ENCODE measurements at regions not wholly inside any gene's neighbourhood (a gene's known extent, or its start where the extent isn't known, plus 50 kb on each side); places are given as distances from the start of the nearest gene placed in this dataset.

GRCh38 chr7:45252857-45253256 is 95.3 kb downstream of the RAMP3 start:
- H3K9ac ChIP-seq = no peak overlapping the region
- H4K20me1 ChIP-seq (ENCODE audit: low read depth) = no peaks in the 10 kb centered on the region
- no peaks in the 10 kb centered on the region for H3K79me2 ChIP-seq (ENCODE audit: low read depth)
- H3K27ac ChIP-seq = no peak overlapping the region
- no peaks in the 10 kb centered on the region for H3K36me3 ChIP-seq
- no peaks in the 10 kb centered on the region for H3K4me1 ChIP-seq
- H3K27ac Mint-ChIP-seq = no peak overlapping the region
- H3K4me3 ChIP-seq = no peak overlapping the region
- H3K4me1 Mint-ChIP-seq = peaks cover 2% of the 10 kb centered on the region
- H3F3A ChIP-seq (ENCODE audit: low read depth) = no peaks in the 10 kb centered on the region
- H3K4me2 ChIP-seq = no peak overlapping the region
- H3K36me3 Mint-ChIP-seq = no peaks in the 10 kb centered on the region
- H3K4me3 Mint-ChIP-seq = no peak overlapping the region
- H3K27me3 Mint-ChIP-seq (ENCODE audit: insufficient read depth, low read depth) = peaks cover 6% of the 10 kb centered on the region
- H3K27me3 ChIP-seq = peaks cover 9% of the 10 kb centered on the region
- no peak for DNase-seq (ENCODE audit: low spot score)
- no peak overlapping the region for H2AFZ ChIP-seq (replicated peaks)
- TF ChIP-seq EZH2 (IDR thresholded peaks at IDR 0.05) (no peak), EZH2phosphoT487 (IDR thresholded peaks at IDR 0.05) (no peak)
- TF ChIP-seq, protein P1, sequence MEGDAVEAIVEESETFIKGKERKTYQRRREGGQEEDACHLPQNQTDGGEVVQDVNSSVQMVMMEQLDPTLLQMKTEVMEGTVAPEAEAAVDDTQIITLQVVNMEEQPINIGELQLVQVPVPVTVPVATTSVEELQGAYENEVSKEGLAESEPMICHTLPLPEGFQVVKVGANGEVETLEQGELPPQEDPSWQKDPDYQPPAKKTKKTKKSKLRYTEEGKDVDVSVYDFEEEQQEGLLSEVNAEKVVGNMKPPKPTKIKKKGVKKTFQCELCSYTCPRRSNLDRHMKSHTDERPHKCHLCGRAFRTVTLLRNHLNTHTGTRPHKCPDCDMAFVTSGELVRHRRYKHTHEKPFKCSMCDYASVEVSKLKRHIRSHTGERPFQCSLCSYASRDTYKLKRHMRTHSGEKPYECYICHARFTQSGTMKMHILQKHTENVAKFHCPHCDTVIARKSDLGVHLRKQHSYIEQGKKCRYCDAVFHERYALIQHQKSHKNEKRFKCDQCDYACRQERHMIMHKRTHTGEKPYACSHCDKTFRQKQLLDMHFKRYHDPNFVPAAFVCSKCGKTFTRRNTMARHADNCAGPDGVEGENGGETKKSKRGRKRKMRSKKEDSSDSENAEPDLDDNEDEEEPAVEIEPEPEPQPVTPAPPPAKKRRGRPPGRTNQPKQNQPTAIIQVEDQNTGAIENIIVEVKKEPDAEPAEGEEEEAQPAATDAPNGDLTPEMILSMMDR (IDR thresholded peaks at IDR 0.05) = no peak
- H3K9me3 ChIP-seq (ENCODE audit: low read depth) = no peaks in the 10 kb centered on the region
- H3K9me3 Mint-ChIP-seq = peaks cover 2% of the 10 kb centered on the region

- Histone ChIP-seq H3K27ac (no peak overlapping the region), H3K79me2 (ENCODE audit: low read depth) (no peaks in the 10 kb centered on the region), H4K20me1 (ENCODE audit: low read depth) (no peaks in the 10 kb centered on the region), H3K4me3 (no peak overlapping the region), H3K9me3 (ENCODE audit: low read depth) (no peaks in the 10 kb centered on the region), H3F3A (ENCODE audit: low read depth) (no peaks in the 10 kb centered on the region), H3K36me3 (no peaks in the 10 kb centered on the region), H2AFZ (replicated peaks) (no peak overlapping the region), H3K9ac (no peak overlapping the region), H3K4me1 (no peaks in the 10 kb centered on the region), H3K4me2 (no peak overlapping the region), H3K27me3 (peaks cover 6% of the 10 kb centered on the region)
- Mint-ChIP-seq H3K4me3 (no peak overlapping the region), H3K9me3 (peaks cover 2% of the 10 kb centered on the region), H3K27ac (no peak overlapping the region), H3K27me3 (ENCODE audit: insufficient read depth, low read depth) (peaks cover 6% of the 10 kb centered on the region), H3K4me1 (peaks cover 6% of the 10 kb centered on the region), H3K36me3 (no peaks in the 10 kb centered on the region)
- DNase-seq (ENCODE audit: low spot score) = no peak
- TF ChIP-seq, protein P1 (IDR thresholded peaks at IDR 0.05) = no peak
- TF ChIP-seq EZH2phosphoT487 (IDR thresholded peaks at IDR 0.05) (no peak), EZH2 (IDR thresholded peaks at IDR 0.05) (no peak)
Observed at GRCh38 chr7:45253368-45253767, 95.8 kb downstream of the RAMP3 start.

GRCh38 chr7:45255187-45255586 is 97.6 kb downstream of the RAMP3 start:
- TF ChIP-seq EZH2phosphoT487 (IDR thresholded peaks at IDR 0.05) = no peak
- no peak for TF ChIP-seq EZH2 (IDR thresholded peaks at IDR 0.05)
- TF ChIP-seq, protein P1 (IDR thresholded peaks at IDR 0.05) = no peak
- Mint-ChIP-seq H3K9me3 (peaks cover 2% of the 10 kb centered on the region), H3K4me1 (peaks cover 6% of the 10 kb centered on the region), H3K4me3 (no peak overlapping the region), H3K27ac (no peak overlapping the region), H3K36me3 (no peaks in the 10 kb centered on the region), H3K27me3 (ENCODE audit: insufficient read depth, low read depth) (peaks cover 10% of the 10 kb centered on the region)
- Histone ChIP-seq H3K79me2 (ENCODE audit: low read depth) (no peaks in the 10 kb centered on the region), H3K9me3 (ENCODE audit: low read depth) (no peaks in the 10 kb centered on the region), H3K36me3 (no peaks in the 10 kb centered on the region), H3K4me3 (no peak overlapping the region), H3K9ac (no peak overlapping the region), H3K27me3 (peaks cover 9% of the 10 kb centered on the region), H3K4me2 (no peak overlapping the region), H3K4me1 (no peaks in the 10 kb centered on the region), H4K20me1 (ENCODE audit: low read depth) (no peaks in the 10 kb centered on the region), H3F3A (ENCODE audit: low read depth) (no peaks in the 10 kb centered on the region), H2AFZ (replicated peaks) (no peak overlapping the region), H3K27ac (no peak overlapping the region)
- DNase-seq (ENCODE audit: low spot score) = no peak

Measured in neural progenitor cell (in vitro differentiated cells).